ENCODE measurements at regions not wholly inside any gene's neighbourhood (a gene's known extent, or its start where the extent isn't known, plus 50 kb on each side); places are given as distances from the start of the nearest gene placed in this dataset.

DNA sequence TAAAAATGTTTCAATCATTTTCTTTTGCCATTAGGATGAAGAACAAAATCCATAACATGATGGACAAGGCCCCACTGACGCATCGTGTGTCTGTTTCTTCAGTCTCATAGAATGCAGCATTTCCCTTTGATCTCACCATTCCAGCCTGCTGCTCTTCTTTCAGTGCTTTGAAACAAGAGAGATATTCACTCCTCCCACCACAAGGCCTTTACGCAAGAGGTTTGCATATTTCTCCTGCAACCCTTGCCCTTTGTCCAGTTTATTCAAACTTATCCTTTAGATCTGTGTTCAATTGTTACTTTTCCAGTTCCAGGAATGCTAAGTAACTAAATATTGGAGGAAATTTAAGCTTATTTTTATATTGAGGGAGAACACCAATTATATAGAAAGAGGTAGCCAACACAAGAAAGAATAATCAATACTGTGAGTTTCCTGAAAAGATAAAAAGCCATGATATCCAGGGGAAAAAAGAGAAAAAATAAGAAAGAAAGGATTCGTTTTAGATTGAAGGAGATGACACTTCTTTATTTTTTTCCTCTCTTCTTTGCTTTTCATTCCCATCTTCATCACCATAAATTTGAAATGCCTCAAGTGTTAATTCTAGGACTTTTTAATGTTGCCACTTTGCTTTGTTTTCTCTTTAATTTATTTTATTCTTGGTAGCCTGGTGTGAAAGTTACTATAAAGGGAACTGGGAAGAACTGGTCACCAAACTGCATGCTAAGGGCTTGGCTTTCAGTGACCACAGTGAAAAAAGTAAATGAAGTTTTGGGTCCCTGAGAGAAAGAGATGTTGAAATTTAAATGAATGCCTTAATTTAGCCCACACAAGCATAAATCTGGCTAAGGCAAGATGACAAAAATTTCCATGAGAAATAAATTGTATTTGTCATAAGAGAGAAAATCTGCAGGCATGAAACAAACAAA lies 102.1 kb downstream of the KIF2B start:
- TF ChIP-seq, protein P1, sequence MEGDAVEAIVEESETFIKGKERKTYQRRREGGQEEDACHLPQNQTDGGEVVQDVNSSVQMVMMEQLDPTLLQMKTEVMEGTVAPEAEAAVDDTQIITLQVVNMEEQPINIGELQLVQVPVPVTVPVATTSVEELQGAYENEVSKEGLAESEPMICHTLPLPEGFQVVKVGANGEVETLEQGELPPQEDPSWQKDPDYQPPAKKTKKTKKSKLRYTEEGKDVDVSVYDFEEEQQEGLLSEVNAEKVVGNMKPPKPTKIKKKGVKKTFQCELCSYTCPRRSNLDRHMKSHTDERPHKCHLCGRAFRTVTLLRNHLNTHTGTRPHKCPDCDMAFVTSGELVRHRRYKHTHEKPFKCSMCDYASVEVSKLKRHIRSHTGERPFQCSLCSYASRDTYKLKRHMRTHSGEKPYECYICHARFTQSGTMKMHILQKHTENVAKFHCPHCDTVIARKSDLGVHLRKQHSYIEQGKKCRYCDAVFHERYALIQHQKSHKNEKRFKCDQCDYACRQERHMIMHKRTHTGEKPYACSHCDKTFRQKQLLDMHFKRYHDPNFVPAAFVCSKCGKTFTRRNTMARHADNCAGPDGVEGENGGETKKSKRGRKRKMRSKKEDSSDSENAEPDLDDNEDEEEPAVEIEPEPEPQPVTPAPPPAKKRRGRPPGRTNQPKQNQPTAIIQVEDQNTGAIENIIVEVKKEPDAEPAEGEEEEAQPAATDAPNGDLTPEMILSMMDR (IDR thresholded peaks at IDR 0.05) = no peak
- TF ChIP-seq POLR2AphosphoS5 (IDR thresholded peaks at IDR 0.05) = no peak
- no peak for TF ChIP-seq POLR2A (IDR thresholded peaks at IDR 0.05)
- no peak for TF ChIP-seq EP300 (IDR thresholded peaks at IDR 0.05)
